HUES6 (cell line): ENCODE measurements at regions not wholly inside any gene's neighbourhood (a gene's known extent, or its start where the extent isn't known, plus 50 kb on each side); places are given as distances from the start of the nearest gene placed in this dataset.
"Not testable (repeated sequence)": the region's sequence is repeated elsewhere in the genome, so short reads cannot be mapped to it uniquely, and the experiment has no call there.

Experiments used
- H3K27ac ChIP-seq: 2 replicates; pipeline ENCODE4 v1.7.0; 2013; ENCODE audit warnings: low read depth, mild to moderate bottlenecking, low read length, inconsistent platforms
- H3K27me3 ChIP-seq: 2 replicates; pipeline ENCODE4 v1.6.1; 2013; ENCODE audit warnings: low read length; ENCODE audit not compliant: control insufficient read depth, insufficient read depth
- H3K36me3 ChIP-seq: 2 replicates; pipeline ENCODE4 v1.6.1; 2013; ENCODE audit warnings: low read length; ENCODE audit not compliant: control insufficient read depth, insufficient read depth
- H3K4me1 ChIP-seq: 2 replicates; pipeline ENCODE4 v1.6.1; 2013; ENCODE audit warnings: low read length; ENCODE audit not compliant: control insufficient read depth, insufficient read depth
- H3K4me3 ChIP-seq: 2 replicates; pipeline ENCODE4 v1.5.1; 2013; ENCODE audit warnings: low read depth, low read length
- H3K9ac ChIP-seq: one replicate; pipeline ENCODE4 v1.6.1; 2013; ENCODE audit warnings: mild to moderate bottlenecking, low read length
- H3K9me3 ChIP-seq: 2 replicates; pipeline ENCODE4 v1.6.1; 2013; ENCODE audit warnings: low read depth, low read length; ENCODE audit not compliant: control insufficient read depth, insufficient read depth

DNA sequence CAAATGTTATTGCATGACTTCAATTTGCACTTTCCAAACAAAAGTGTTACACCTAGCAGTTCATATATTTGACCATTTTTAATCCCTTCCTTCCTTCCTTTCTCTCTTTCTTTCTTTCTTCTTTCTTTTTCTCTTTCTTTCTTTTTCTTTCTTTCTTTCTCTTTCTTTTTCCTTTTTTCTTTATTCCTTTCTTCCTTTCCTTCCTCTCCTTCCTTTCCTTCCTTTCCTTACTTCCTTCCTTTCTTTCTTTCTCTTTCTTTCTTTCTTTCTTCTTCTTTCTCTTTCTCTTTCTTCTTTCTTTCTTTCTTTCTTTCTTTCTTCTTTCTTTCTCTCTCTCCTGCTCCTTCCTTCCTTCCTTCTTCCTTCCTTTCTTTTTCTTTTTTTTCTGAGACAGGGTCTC lies 146.7 kb upstream of the ALKAL2 start:
- H3K36me3 ChIP-seq = no peaks in the 10 kb centered on the region
- H3K9me3 ChIP-seq = no peaks in the 10 kb centered on the region
- no peak overlapping the region for H3K9ac ChIP-seq
- H3K4me3 ChIP-seq = no peak overlapping the region
- H3K4me1 ChIP-seq = 0 out of 2 replicates have a peak, but pooled peaks cover 4% of the 10 kb centered on the region
- no peak overlapping the region for H3K27ac ChIP-seq
- no peaks in the 10 kb centered on the region for H3K27me3 ChIP-seq

DNA sequence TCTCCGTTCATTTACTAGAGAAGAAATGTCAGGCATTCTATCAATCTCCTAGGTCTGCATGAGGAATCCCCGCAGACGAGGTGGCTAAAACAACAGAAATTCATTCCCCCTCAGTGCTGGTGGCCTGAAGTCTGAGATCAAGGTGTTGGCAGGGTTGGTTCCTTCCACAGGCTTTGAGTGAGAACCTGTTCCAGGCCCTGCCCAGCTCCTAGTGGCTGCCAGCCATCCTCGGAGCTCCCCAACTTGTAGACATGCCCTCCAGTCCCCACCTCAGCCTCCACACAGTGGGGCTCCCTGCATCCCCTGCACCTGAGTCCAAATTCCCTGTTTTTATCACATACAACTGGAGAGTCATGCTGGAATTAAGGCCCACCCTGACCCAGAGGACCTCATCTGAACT lies 145.3 kb upstream of the ALKAL2 start:
- H3K27me3 ChIP-seq = no peaks in the 10 kb centered on the region
- no peak overlapping the region for H3K4me3 ChIP-seq
- H3K36me3 ChIP-seq = no peaks in the 10 kb centered on the region
- H3K27ac ChIP-seq = no peak overlapping the region
- H3K9ac ChIP-seq = no peak overlapping the region
- no peaks in the 10 kb centered on the region for H3K9me3 ChIP-seq
- 0 out of 2 replicates have a peak, but pooled peaks cover 4% of the 10 kb centered on the region for H3K4me1 ChIP-seq

DNA sequence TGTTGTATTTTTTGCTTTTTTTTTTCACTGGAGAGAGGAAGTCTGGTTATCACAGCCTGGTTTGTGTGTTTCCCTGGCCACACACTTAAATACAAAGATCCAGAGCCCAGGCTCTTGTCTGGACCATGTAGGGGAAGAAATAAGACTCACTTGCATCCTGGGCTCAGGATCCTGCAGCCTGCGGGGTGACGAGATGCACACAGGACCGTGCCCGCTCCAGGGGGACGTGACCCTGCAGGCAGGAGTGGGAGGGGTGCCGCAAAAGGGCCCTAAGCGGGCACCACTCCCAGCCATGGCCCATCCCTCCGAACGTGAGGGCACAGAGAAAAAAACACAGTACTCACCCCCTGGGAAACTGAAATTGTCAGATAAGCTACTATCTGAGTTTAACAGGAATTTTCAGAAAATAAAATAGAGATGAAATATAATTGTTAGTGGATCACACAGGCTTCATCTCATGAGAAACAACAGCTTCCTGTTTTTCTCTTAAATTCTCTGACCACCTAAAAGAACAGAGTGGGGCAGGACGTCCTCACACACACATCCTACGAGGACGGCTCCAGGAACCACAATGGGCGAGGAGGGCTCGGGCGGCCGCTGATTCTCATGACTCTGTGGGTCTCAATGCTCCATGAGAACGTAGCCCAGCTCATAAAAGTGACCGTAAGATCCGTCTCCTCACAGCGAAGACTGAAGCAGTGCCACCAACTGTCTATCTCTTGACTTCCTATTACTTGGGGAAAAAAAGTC lies 142.6 kb upstream of the ALKAL2 start:
- no peak overlapping the region for H3K27ac ChIP-seq
- H3K4me3 ChIP-seq = no peak overlapping the region
- H3K27me3 ChIP-seq = no peaks in the 10 kb centered on the region
- H3K4me1 ChIP-seq = 0 out of 2 replicates have a peak, but pooled peaks cover 4% of the 10 kb centered on the region
- H3K36me3 ChIP-seq = no peaks in the 10 kb centered on the region
- no peaks in the 10 kb centered on the region for H3K9me3 ChIP-seq
- no peak overlapping the region for H3K9ac ChIP-seq

DNA sequence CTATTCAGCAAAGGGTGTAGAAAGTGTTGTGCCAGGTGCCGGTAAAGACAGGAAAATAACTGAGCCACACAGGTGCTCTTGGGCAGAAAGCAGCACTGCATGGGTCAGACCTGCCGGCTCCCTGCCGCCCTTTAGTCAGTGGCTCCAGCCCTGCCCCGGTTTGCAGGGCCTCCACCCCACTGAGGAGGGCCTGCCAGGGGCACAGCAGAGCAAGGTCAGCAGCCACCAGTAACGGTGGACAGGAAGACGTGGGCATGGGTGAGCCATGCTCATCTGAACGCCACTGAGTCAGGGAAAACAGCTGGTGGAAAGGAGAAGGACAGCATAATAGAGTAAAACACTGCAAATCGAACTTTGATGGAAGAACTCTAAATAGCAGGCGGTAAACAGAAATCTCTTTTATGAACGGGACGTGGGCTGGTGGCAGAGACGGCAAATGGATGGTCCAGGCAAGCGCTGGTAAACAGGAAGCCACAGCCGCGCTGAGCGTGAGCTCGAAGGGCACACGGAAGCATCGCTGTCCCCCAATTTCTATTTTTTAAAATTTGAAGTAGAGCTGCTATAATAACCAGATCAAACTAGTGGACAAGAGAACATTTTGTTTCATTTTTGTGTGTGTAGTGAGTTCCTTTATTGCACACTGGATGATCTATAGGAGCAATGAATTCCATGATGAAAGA lies 141.8 kb upstream of the ALKAL2 start:
- Histone ChIP-seq H3K36me3 (no peaks in the 10 kb centered on the region), H3K9ac (no peak overlapping the region), H3K4me1 (0 out of 2 replicates have a peak, but pooled peaks cover 5% of the 10 kb centered on the region), H3K4me3 (no peak overlapping the region), H3K27me3 (no peaks in the 10 kb centered on the region), H3K9me3 (no peaks in the 10 kb centered on the region), H3K27ac (no peak overlapping the region)

DNA sequence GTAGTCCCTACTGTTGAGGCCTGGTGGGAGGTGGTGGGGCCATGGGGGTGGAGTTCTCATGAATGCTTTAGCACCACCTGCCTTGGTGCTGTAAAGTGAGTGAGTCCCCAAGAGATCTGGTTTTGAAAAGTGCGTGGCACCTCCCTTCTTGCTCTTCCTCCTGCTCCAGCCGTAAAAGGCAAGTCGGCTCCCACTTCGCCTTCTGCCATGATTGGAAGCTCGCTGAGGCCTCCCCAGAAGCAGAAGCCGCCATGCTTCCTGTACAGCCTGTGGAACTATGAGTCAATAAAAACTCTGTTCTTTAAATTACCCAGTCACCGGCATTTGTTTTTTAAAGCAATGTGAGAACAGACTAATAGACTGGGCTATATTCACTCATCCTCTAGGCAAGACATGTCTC lies 141.3 kb upstream of the ALKAL2 start:
- no peaks in the 10 kb centered on the region for H3K9me3 ChIP-seq
- H3K4me1 ChIP-seq = 0 out of 2 replicates have a peak, but pooled peaks cover 7% of the 10 kb centered on the region
- no peak overlapping the region for H3K4me3 ChIP-seq
- H3K27ac ChIP-seq = no peak overlapping the region
- no peak overlapping the region for H3K9ac ChIP-seq
- H3K36me3 ChIP-seq = no peaks in the 10 kb centered on the region
- no peaks in the 10 kb centered on the region for H3K27me3 ChIP-seq

DNA sequence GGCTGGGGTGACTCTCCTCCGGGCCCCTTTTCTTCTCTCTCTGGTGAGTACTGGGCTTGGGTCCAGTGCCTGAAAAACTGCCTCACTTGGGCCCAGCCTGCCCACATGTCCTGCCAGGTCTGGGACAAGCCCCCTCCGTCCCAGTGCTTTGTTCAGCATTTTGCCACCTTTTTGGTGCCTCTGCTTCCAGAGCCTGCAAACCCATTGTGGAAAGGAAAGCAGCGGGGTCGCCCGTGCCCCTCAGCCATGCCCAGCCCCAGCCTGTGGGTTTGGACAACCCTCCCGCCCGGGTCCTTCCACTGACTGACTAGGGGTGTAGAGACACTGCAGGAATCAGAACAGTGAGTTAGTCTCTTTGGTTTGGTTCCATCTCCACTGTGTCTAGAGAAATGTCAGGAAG lies 140.7 kb upstream of the ALKAL2 start:
- H3K9me3 ChIP-seq = no peaks in the 10 kb centered on the region
- 0 out of 2 replicates have a peak, but pooled peaks cover 7% of the 10 kb centered on the region for H3K4me1 ChIP-seq
- no peak overlapping the region for H3K4me3 ChIP-seq
- no peaks in the 10 kb centered on the region for H3K27me3 ChIP-seq
- H3K36me3 ChIP-seq = no peaks in the 10 kb centered on the region
- no peak overlapping the region for H3K9ac ChIP-seq
- H3K27ac ChIP-seq = no peak overlapping the region

DNA sequence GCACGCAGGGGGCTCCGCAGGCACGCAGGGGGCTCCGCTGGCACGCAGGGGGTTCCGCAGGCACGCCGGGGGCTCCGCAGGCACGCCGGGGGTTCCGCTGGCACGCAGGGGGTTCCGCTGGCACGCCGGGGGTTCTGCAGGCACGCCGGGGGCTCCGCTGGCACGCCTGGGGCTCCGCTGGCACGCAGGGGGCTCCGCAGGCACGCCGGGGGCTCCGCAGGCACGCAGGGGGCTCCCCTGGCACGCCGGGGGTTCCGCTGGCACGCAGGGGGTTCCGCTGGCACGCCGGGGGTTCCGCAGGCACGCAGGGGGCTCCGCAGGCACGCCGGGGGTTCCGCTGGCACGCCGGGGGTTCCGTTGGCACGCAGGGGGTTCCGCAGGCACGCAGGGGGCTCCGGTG lies 138.8 kb upstream of the ALKAL2 start:
- not testable (repeated sequence) for H3K27me3 ChIP-seq, H3K4me3 ChIP-seq, H3K27ac ChIP-seq, H3K36me3 ChIP-seq, H3K4me1 ChIP-seq, H3K9me3 ChIP-seq, H3K9ac ChIP-seq

DNA sequence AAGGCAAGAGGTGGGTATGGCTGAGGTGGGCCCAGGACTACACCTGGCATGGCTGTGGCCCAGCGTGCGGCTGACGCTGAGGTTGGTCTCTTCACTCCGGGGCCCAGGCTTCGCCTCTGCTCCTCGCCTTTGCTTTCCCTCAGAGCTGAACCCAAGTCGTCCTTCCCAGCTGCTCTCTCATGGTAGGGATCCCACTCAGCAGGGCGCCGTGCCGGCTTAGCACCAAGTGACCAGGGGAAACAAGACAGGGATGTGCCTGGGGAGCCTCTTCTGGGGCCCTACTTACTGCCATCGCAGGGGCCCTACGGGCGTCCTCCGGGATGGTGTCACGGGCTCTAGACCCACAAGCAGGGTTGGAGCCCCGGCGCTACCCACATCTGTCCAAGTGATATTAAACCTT lies 138.1 kb upstream of the ALKAL2 start:
- no peak overlapping the region for H3K4me3 ChIP-seq
- 0 out of 2 replicates have a peak, but pooled peaks cover 3% of the 10 kb centered on the region for H3K4me1 ChIP-seq
- H3K36me3 ChIP-seq = no peaks in the 10 kb centered on the region
- H3K27ac ChIP-seq = no peak overlapping the region
- no peaks in the 10 kb centered on the region for H3K27me3 ChIP-seq
- no peak overlapping the region for H3K9ac ChIP-seq
- no peaks in the 10 kb centered on the region for H3K9me3 ChIP-seq

DNA sequence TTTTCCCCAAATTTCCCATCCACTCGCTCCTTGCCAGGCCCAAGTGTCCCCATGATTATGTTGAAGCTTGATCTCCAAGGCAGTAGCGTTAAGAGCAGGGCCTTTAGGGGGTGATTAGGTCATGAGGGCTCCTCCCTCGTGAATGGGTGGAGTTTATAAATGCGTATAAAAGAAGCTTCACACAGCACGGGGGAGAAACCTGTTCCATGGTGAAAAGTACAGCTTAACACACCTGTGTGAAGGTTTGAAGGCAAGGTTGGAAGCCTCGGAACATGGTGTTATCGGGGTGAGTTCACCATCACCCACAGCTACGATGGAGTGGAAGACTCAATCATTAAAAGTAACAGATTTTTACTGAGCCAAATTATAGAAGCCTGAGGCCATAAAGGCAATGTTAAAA lies 137.4 kb upstream of the ALKAL2 start:
- Histone ChIP-seq H3K27ac (no peak overlapping the region), H3K27me3 (no peaks in the 10 kb centered on the region), H3K36me3 (no peaks in the 10 kb centered on the region), H3K4me3 (no peak overlapping the region), H3K9ac (no peak overlapping the region), H3K4me1 (0 out of 2 replicates have a peak, but pooled peaks cover 3% of the 10 kb centered on the region), H3K9me3 (no peaks in the 10 kb centered on the region)

DNA sequence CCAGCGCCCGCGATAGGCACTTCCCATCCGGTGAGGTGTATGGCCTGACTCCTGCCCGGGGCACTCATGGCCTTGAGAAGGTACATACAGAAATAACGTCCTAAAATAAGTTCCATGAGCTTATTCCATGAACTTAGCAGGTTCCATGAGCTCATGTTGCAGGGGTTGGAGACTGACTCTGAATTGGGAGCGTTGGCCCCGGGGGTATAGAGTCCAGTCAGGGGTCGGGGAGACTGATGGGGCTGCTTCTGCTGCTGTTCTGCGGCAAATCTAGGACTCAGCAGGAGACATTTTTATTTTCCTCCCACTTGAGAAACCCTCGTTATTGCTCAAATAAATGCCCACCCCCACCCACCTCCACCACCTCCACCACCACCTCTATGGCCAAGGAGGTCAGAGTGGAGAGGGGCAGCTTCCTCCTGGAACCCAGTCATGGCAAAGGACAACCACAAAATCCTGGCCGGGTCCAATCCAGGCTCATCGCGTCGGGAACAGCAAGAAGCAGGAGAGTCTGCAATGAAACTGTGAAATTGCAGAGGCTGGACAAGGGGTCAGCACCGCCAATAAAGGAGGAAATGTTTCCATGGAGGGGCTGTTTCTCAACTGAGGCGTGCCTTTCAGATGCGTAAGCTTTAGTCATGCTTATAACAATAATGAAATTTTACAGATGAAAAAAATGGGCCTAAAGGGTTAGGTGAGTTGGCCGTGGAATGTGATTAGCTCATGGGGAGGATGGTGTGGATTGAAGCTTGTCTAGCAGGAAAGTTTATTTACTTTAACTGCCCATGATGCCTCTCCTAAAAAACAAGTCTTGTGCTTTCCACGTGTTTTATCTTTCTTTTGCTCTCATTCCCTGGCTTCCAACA lies 136.6 kb upstream of the ALKAL2 start:
- H3K27ac ChIP-seq = no peak overlapping the region
- H3K9ac ChIP-seq = no peak overlapping the region
- no peak overlapping the region for H3K4me3 ChIP-seq
- H3K9me3 ChIP-seq = no peaks in the 10 kb centered on the region
- no peaks in the 10 kb centered on the region for H3K27me3 ChIP-seq
- H3K4me1 ChIP-seq = 0 out of 2 replicates have a peak, but pooled peaks cover 3% of the 10 kb centered on the region
- H3K36me3 ChIP-seq = no peaks in the 10 kb centered on the region
